ENCODE measurements at regions not wholly inside any gene's neighbourhood (a gene's known extent, or its start where the extent isn't known, plus 50 kb on each side); places are given as distances from the start of the nearest gene placed in this dataset.

DNA sequence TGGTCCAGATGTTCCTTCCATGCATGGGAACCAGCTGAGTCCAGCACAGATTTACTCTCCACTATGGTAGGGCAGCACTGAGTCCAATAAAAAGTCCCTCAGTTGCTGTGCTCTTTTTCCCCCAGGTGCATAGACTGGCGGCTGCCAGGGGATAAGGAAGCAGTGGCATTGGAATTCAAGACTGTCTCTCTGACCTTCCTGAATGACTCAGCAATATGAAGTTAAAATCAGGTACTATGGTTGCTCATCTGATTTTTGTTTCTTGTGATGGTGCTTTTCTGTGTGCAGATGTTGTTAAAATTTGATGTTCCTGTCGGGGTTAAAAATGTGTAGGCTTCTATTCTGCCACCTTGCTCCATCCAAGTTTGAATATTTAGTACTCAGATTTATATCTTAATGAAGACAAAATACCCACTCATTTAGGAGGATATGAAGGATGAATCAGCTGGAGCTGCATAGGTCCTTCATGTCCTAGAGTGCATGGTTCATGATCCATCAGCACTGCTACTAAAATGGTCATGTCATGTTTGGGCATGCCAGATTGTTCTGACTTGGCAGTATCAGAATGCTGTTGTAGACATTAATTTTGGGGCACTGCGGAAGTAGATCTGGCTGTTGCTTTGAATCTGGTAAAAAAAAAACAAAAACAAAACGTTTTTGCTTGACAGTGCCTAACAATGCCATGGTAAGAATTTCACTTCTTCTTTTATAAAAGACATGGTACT lies 321.2 kb upstream of the MAP3K7 start:
- peaks cover 13% of the 10 kb centered on the region for H3K4me1 ChIP-seq (ENCODE audit: control insufficient read depth, extremely low read depth, insufficient read depth, low read length)
- H4K20me1 ChIP-seq (ENCODE audit: control insufficient read depth, extremely low read depth, insufficient read depth, low read length), result no peaks in the 10 kb centered on the region
- no peaks in the 10 kb centered on the region for H3K27me3 ChIP-seq (ENCODE audit: control insufficient read depth, extremely low read depth, insufficient read depth, low read length)
- TF ChIP-seq EZH2 (IDR thresholded peaks at IDR 0.05; ENCODE audit: low read length) (no peak), CTCF (optimal IDR thresholded peaks at IDR 0.05 in 1 of 3, IDR thresholded peaks at IDR 0.05 in 1 of 3, conservative IDR thresholded peaks at IDR 0.05 in 1 of 3; ENCODE audit: extremely low read depth in 1 of 3, insufficient read depth in 2 of 3, low read length in 3 of 3) (no peak)
- H3K9me3 ChIP-seq (ENCODE audit: control insufficient read depth, low read depth, low read length), result no peaks in the 10 kb centered on the region
- H2AFZ ChIP-seq (ENCODE audit: control insufficient read depth, low read length), result peak overlapping the region; percentile 68
- no peaks in the 10 kb centered on the region for H3K79me2 ChIP-seq (ENCODE audit: control insufficient read depth, insufficient read depth, low read length)
- dilution Hi-C loops (cut with MboI; ENCODE audit: extremely low pct_ligation_motif_present, low sequenced_read_pairs), result no loop called here
- FAIRE-seq (peak; percentile 97), DNase-seq (ENCODE audit: low read depth, low spot score) (peak; percentile 64)
- H3K4me3 ChIP-seq (ENCODE audit: control insufficient read depth in 2 of 3, extremely low read depth in 1 of 3, insufficient read depth in 2 of 3, low read depth in 1 of 3, low read length in 3 of 3), result no peak overlapping the region
- peak overlapping the region; percentile 28 for H3K4me2 ChIP-seq (ENCODE audit: control insufficient read depth, extremely low read depth, insufficient read depth, low read depth, low read length)
- H3K27ac ChIP-seq (ENCODE audit: control insufficient read depth, insufficient read depth, low read length), result no peak overlapping the region
- H3K9me1 ChIP-seq (ENCODE audit: control insufficient read depth, extremely low read depth, insufficient read depth, low read length), result no peaks in the 10 kb centered on the region
- H3K36me3 ChIP-seq (ENCODE audit: control insufficient read depth in 2 of 2, extremely low read depth in 1 of 2, insufficient read depth in 2 of 2, low read length in 2 of 2), result no peaks in the 10 kb centered on the region
- no peak overlapping the region for H3K9ac ChIP-seq (ENCODE audit: control insufficient read depth, extremely low read depth, insufficient read depth, low read length)

GRCh38 chr6:90905351-90905750 lies 318.5 kb upstream of the MAP3K7 start:
- no peaks in the 10 kb centered on the region for H4K20me1 ChIP-seq (ENCODE audit: control insufficient read depth, extremely low read depth, insufficient read depth, low read length)
- H3K4me3 ChIP-seq (ENCODE audit: control insufficient read depth in 2 of 3, extremely low read depth in 1 of 3, insufficient read depth in 2 of 3, low read depth in 1 of 3, low read length in 3 of 3), result no peak overlapping the region
- H3K27ac ChIP-seq (ENCODE audit: control insufficient read depth, insufficient read depth, low read length), result no peak overlapping the region
- no peak overlapping the region for H2AFZ ChIP-seq (ENCODE audit: control insufficient read depth, low read length)
- no peaks in the 10 kb centered on the region for H3K9me1 ChIP-seq (ENCODE audit: control insufficient read depth, extremely low read depth, insufficient read depth, low read length)
- H3K9me3 ChIP-seq (ENCODE audit: control insufficient read depth, low read depth, low read length), result no peaks in the 10 kb centered on the region
- H3K27me3 ChIP-seq (ENCODE audit: control insufficient read depth, extremely low read depth, insufficient read depth, low read length), result no peaks in the 10 kb centered on the region
- TF ChIP-seq CTCF (optimal IDR thresholded peaks at IDR 0.05 in 1 of 3, IDR thresholded peaks at IDR 0.05 in 1 of 3, conservative IDR thresholded peaks at IDR 0.05 in 1 of 3; ENCODE audit: extremely low read depth in 1 of 3, insufficient read depth in 2 of 3, low read length in 3 of 3) (no peak), EZH2 (IDR thresholded peaks at IDR 0.05; ENCODE audit: low read length) (no peak)
- peaks cover 13% of the 10 kb centered on the region for H3K4me1 ChIP-seq (ENCODE audit: control insufficient read depth, extremely low read depth, insufficient read depth, low read length)
- no peak overlapping the region for H3K4me2 ChIP-seq (ENCODE audit: control insufficient read depth, extremely low read depth, insufficient read depth, low read depth, low read length)
- FAIRE-seq, result no peak
- dilution Hi-C loops (cut with MboI; ENCODE audit: extremely low pct_ligation_motif_present, low sequenced_read_pairs), result no loop called here
- no peak for DNase-seq (ENCODE audit: low read depth, low spot score)
- no peaks in the 10 kb centered on the region for H3K79me2 ChIP-seq (ENCODE audit: control insufficient read depth, insufficient read depth, low read length)
- H3K9ac ChIP-seq (ENCODE audit: control insufficient read depth, extremely low read depth, insufficient read depth, low read length), result no peak overlapping the region
- no peaks in the 10 kb centered on the region for H3K36me3 ChIP-seq (ENCODE audit: control insufficient read depth in 2 of 2, extremely low read depth in 1 of 2, insufficient read depth in 2 of 2, low read length in 2 of 2)

All from keratinocyte (primary cell).